ENCODE measurements at regions not wholly inside any gene's neighbourhood (a gene's known extent, or its start where the extent isn't known, plus 50 kb on each side); places are given as distances from the start of the nearest gene placed in this dataset.

DNA sequence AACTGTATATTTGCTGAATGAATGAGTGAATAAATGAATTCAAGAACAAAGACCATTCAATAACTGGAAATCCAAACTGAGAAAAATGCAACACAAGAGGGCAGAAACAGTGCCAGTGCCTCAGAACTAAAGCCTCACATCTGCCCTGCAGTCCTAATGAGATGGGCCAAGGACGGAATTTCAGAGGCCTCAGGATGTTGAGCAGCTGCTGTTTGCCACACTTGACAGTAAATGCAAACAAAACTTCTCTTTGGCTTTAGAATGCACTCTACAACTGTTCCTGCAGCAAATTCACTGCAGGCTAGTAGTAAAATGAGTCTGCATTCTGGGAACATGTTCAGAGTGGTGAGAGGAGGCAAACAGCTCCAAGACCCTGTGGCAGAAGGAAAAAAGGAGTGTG is 177.6 kb upstream of the LRFN2 start:
- TF ChIP-seq, protein P1, sequence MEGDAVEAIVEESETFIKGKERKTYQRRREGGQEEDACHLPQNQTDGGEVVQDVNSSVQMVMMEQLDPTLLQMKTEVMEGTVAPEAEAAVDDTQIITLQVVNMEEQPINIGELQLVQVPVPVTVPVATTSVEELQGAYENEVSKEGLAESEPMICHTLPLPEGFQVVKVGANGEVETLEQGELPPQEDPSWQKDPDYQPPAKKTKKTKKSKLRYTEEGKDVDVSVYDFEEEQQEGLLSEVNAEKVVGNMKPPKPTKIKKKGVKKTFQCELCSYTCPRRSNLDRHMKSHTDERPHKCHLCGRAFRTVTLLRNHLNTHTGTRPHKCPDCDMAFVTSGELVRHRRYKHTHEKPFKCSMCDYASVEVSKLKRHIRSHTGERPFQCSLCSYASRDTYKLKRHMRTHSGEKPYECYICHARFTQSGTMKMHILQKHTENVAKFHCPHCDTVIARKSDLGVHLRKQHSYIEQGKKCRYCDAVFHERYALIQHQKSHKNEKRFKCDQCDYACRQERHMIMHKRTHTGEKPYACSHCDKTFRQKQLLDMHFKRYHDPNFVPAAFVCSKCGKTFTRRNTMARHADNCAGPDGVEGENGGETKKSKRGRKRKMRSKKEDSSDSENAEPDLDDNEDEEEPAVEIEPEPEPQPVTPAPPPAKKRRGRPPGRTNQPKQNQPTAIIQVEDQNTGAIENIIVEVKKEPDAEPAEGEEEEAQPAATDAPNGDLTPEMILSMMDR (IDR thresholded peaks at IDR 0.05; ENCODE audit: control extremely low read depth in 1 of 3, insufficient read depth in 1 of 3, low read depth in 1 of 3, low read length in 3 of 3), result no peak
- TF ChIP-seq BACH1 (IDR thresholded peaks at IDR 0.05; ENCODE audit: low read length) (no peak), GABPA (IDR thresholded peaks at IDR 0.05; ENCODE audit: borderline replicate concordance, insufficient read depth, low read length) (no peak), CREB1 (IDR thresholded peaks at IDR 0.05) (no peak)
